HG02938 (cell line): ENCODE measurements at regions not wholly inside any gene's neighbourhood (a gene's known extent, or its start where the extent isn't known, plus 50 kb on each side); places are given as distances from the start of the nearest gene placed in this dataset.
"Not testable (repeated sequence)": the region's sequence is repeated elsewhere in the genome, so short reads cannot be mapped to it uniquely, and the experiment has no call there.

Source experiments
- ATAC-seq: cut with Tn5 transposase; IDR thresholded peaks from one replicate; pipeline ENCODE4 v1.9.1; 2021; ENCODE audit warnings: mild to moderate bottlenecking, moderate library complexity; ENCODE audit not compliant: unreplicated experiment

DNA sequence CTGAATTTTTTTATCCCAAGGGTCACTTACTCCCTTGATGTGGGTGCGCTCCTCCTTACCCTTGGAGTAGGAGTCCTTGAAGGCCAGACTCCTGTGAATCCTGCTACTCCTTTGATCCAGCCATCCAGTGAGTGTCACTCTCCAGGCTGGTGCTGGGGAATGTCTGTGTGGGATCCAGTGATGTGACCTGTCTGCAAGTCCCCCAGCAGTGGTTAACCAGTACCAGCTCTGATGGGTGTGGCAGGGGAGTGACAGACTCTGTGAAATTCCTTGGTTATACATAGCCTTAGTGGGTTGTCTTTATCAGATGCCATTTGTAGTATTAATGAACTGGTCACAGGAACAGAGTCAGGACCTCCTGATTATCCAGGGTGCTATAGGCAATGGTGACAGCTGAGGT is 409.5 kb upstream of the LMO3 start:
- ATAC-seq: no peak

DNA sequence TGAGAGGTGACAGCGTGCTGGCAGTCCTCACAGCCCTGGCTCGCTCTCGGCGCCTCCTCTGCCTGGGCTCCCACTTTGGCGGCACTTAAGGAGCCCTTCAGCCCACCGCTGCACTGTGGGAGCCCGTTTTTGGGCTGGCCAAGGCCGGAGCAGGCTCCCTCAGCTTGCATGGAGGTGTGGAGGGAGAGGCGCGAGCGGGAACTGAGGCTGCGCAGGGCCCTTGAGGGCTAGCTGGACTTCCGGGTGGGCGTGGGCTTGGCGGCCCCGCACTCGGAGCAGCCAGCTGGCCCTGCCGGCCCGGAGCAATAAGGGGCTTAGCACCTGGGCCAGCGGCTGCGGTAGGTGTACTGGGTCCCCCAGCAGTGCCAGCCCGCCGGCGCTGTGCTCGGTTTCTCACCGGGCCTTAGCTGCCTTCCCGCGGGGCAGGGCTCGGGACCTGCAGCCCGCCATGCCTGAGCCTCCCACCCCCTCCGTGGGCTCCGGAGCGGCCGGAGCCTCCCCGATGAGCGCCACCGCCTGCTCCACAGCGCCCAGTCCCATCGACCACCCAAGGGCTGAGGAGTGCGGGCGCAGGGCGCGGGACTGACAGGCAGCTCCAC is 401.6 kb upstream of the LMO3 start:
- not testable (repeated sequence) for ATAC-seq

DNA sequence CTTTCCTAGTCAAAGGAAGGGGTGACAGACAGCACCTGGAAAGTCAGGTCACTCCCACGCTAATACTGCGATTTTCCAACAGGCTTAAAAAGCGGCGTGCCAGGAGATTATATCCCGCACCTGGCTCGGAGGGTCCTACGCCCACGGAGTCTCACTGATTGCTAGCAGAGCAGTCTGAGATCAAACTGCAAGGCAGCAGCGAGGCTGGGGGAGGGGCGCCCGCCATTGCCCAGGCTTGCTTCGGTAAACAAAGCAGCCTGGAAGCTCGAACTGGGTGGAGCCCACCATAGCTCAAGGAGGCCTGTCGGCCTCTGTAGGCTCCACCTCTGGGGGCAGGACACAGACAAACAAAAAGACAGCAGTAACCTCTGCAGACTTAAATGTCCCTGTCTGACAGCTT is 392.6 kb upstream of the LMO3 start:
- not testable (repeated sequence) for ATAC-seq

DNA sequence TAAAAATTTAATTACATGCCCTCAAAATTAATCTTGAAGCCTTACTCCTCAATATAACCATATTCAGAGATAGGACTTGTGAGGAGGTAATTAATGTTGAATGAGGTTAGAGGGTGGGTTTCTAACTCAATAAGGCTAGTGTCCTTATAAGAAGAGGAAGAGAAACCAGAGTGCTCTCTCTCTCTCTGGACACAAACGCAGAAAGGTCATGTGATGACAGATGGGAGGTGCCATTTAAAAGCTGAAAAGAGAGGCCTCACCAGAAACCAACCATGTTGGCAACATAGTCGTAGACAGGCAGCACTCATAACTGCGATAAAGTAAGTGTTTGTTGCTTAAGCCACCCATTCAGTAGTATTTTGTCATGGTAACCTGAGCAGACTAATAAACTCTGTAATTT is 378.5 kb upstream of the LMO3 start:
- no peak for ATAC-seq

DNA sequence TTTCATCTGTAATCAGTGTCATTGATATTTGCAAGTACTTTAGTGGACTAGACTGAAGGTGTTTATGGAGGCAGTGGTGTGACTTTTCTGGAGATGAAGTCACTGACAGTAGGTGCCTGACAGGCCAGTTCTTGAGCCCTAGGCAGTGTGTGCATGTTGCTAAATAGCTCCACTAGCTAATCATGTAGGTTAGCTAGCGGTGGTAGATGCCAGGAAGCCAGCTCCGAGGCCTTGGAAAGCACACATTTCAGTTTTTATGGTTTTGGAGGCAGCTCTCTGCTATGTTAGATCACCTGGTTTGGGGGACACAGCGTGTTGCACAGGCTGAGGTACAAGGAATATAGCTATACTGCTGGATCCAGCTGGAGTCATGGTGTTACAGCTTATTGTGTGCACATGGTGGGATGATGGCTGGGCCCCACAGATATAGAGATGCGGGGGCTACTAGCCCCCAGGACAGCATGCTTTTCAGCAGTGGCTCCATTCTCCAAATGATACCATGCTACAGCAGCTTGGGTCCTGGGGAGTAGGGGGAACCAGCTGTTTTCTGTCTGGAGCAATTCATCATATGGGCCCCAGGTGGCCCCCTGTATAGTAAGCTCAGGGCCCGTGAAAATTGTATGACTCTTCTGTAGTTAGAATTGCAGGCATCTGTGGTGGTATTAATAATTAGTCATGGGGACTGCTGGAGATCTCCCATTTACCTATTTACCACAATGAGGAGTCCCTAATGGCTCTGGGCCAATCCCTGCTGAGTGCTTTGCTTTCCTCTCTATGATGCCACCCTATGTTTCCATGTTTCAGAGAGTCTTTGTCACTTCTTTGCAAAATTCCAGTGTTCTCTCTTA is 367.2 kb upstream of the LMO3 start:
- no peak for ATAC-seq

DNA sequence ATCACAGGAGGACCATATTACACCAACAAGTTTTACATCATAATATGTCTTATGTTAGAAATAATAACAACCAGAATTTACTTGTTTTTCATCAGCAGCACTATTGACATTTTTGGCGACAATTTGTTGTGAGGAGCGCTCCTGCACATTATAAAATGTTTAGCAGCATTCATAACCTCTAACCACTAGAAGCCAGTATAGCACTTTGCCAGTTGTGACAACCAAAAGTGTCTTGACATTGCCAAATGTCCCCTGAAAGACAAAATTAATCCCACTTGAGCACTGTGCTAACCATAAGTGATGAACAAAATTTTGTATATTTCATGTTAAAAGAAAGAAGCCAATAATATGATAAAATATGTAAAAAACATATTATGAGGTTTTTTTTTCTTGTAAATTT is 356.9 kb upstream of the LMO3 start:
- ATAC-seq: no peak

DNA sequence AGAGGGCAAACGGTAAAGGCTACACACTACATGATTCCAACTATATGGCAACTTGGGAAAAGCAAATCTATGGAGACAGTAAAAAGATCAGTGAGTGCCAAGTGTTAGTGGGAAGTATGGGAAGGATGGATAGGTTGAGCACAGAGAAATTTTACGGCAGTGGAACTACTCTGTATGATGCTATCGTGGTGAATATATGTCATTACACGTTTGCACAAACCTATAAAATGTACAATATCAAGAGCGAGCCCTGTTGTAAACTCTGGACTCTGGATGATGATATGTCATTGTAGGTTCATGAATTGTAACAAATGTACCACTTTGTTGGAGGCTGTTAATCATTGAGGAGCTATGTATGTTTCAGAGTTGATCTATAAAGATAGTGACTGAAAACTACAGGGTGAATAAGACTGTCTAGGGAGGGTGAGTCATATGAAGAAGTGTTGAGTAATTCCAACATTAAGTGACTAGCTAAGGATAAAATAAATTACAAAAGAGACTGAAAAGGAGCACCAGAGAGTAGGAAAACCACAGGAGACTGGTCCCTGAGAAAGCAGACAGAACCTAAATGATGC is 349.2 kb upstream of the LMO3 start:
- peak; percentile 80 for ATAC-seq

DNA sequence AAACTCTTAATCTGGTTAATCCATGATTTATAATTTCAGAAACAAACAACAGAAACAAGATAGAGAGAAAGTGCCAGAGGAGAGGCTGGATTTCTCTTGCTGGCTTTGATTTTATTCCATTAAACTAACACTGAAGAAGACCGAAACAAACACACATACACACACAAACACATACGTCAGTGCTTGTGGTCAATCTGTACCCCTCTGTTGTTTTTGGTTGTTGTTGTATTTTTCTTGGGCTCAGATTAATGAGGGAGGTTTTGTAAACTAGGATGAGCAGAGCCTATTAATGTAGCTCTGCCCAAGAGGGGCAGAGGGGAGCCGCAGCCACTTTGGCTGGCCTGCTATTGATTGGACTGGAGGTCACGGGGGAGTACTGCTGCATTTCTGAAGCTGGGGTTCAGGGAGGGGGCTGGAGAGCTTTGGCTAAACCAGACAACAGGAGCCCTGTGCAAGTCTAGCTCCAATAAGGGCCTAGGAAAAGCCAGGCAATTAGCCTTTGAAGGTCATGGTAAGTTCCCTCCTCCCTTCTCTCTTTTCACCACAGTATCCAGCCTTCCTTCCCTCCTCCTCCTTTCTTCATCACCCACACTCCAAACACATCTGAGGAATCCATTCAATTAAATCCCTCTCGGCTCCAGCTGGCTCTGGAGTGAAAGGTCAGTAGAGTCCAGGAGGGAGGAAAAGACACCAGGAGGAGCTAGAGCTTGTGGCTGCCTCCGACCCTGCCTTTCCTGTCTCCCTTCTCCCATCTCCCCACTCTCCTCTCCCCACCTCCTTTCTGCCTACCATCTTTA is 344.1 kb upstream of the LMO3 start:
- ATAC-seq: no peak

DNA sequence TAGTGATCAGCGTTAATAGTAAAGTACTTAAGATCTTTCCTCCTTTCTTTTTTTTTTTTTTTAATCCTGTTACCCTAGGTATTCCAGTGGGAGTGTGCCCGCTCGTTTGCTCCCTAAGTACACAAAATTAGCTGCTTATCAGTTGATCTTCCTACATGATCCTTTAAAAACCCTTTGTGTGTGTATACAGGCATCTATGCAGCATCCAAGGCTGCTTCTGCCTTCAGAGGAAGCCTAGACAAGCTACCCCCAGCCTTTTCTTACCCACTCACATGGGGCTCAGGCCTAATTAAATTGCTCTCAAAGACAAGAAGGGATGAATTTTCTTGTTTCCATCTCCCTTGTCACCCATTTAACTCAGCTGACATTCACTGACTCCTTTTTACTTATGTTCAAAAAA is 343.4 kb upstream of the LMO3 start:
- no peak for ATAC-seq

DNA sequence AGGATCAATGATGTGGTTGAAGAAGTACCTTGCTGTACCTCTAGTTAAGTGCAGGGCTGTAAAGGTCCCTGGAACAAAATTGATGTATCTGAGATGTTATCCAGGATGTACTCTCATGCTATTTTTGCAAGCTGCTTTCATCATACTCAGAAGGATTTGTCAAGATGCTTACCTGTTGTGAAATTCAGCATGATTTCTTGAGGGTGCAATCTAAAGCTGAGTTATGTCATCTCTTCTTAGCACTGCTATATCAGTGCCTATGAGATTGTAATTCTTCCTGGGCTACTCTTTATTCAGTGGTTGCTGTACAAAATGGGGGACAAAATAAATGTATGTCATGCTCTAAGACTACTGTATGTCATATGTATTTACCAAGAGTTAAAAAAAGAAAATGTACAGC is 340.7 kb upstream of the LMO3 start:
- no peak for ATAC-seq

DNA sequence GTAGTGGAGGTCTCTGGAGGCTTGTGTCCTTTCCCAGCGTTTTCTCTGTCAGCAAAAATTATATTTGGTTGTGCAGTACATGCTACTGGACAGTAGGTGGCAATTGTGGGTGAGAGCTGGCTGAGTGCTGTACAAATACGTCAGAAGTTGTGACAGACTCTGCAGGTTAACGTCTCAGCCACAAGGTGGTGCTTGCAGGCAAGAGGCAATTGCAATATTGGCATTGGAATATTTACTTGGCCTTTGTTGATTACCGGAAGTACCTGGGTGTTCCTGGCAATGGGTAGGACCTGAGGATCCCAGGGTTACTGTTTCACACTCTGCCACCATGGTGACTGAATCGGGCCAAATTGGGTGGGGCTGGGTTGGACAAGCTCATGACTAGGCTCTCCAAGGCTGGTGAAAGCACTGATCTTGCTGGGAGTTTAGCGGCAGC is 333.9 kb upstream of the LMO3 start:
- peak; percentile 97 for ATAC-seq

DNA sequence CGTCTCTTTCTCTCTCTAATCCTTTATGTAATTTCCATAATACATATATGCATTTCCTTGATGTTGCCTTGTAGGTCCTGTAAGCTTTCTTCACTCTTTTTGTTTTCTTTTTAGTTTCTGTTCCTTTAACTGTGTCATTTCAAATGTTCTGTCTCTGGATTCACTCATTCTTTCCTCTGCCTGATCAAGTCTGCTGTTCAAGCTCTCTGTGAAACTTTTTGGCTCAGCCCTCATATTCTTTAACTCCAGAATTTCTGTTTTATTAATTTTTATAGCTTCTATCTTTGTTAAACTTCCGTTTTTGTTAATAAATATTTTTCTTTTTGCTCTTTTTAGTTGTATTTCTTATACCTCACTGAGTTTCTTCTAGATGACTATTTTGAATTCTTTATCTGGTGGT is 321.3 kb upstream of the LMO3 start:
- ATAC-seq: no peak

DNA sequence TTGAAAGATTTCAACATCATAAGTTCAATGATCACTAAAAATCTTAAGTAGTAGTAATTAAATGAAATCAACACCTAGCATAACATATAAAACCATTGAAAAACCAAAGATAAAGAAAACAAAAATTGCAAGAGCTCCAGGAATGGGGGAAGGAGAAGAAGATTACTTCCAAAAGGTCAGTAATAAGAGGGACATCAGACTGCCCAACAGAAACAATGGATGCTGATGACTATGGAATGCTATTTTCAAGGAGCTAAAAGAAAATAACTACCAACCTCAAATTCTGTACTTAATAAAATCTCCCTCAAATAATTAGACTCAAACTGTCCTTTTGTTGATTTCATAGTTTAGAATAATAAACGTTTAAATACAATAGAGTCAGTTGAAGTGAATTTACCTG is 314.5 kb upstream of the LMO3 start:
- ATAC-seq: no peak

DNA sequence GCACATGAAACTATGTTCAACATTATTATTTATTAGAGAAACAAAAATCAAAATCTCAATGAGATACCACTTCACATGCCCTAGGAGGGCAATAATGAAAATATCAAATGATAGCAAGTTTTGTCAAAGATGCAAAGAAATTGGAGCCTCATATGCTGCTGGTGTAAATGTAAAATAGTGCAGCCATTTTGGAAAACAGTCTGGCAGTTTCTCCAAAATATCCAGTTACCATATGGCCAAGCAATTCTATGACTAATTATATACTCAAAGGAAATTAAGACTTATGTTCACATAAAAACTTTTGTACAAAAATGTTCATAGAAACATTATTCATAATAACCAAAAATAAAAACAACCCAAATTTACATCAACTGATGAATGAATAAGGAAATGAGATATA is 313.6 kb upstream of the LMO3 start:
- no peak for ATAC-seq

DNA sequence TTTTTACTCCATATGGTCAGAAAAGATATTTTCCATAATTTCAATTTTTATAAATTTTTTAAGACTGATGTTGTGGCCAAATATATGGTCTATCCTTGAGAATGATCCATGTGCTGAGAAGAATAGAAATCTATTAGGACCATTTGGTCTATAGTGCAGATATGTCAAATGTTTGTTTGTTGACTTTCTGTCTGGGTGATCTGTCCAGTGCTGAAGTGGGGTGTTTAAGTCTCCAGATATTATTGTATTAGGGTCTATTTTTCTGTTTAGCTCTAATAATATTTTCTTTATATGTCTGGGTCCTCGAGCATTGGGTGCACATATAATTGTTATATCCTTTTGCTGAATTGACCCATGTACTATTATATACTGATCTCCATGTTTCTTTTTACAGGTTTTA is 308.9 kb upstream of the LMO3 start:
- no peak for ATAC-seq

DNA sequence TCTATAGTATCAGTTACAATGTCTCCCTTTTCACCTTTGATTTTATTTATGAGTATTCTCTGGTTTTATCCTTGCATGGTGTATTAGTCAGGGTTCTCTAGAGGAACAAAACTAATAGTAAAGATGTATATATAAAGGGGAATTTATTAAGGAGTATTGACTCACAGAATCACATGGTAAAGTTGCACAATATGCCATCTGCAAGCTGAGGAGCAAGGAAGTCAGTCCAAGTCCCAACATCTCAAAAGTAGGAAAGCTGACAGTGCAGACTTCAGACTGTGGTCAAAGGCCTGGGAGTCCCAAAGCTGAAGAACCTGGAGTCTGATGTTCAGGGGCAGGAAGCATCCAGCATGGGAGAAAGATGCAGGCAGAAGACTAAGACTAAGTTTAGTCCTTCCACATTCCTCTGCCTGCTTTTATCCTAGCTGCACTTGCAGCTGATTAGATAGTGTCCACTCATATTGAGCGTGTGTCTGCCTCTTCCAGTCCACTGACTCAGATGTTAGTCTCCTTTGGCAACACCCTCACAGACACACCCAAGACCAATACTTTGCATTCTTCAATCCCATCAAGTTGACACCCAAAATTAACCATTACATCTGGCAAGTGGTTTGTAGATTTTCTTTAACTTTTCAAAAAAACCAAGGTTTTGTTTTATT is 308.0 kb upstream of the LMO3 start:
- ATAC-seq: no peak

DNA sequence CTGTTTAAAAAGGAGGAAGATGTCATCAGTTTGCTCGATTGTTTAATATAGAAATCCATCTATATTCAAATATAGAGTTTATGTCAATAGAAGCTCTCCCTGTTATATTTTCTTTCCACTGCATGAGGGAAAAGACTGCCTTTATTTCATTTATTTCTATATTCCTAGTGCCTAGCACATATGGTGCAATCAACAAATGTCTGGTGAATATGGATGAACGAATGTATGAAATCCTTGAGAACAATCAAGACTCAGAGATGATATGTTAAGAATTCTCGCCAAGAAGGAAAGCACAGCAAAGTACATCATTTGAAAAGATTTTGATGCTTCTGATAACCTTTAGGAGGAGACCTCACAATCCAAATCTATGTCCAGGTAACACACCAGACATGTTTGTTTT is 296.0 kb upstream of the LMO3 start:
- ATAC-seq: no peak

DNA sequence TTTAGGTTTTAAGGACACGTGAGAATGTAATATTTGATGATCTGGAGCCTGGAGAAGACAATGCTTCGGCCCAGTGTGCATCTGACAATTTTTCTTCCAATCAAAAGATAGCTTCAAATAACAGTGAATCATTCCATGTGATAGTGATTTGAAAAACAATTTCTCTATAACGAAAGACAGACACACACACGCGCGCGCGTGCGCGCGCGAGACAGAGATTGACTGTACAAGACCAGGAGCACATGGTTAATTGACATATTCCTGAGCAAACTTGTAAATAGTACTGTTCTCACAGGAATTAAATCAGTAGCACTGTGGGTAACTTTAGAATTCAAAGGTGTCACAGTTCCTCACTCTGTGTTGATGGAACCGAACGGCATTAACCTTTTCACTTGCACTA is 287.5 kb upstream of the LMO3 start:
- ATAC-seq: no peak

DNA sequence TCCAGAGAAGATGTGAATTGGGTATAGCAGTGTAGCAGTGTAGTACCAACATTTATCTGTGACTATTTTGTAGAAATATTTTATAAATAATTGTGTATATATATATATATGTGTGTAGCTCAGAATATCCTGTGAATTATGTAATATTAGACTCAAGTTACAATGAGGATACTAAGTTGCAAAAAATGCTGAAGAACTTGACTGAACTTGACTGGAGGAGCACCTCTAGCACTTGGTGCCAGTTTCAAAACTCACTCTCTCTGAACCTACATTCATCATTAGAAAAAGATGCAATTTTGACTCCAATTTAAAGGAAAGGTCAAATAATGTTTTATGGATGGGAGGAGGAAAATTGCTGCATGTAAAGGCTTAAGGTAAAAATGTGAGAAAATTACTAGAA is 285.7 kb upstream of the LMO3 start:
- ATAC-seq: no peak

DNA sequence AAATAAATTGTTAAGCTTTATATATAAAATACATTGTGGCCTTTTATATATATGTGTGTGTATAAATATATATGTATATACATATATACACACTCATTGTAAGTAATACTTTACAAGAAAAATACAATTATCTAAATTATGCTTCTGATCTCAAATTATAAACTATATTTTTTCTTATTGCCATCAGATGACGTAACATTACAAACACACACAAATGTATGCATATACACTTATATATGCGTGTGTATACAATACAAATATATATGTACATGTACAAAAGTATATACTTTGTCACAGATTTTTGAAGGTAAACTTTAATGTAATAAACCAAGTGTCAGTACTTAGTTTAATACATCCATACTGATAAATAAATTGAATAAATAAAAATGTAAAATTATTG is 278.9 kb upstream of the LMO3 start:
- no peak for ATAC-seq

DNA sequence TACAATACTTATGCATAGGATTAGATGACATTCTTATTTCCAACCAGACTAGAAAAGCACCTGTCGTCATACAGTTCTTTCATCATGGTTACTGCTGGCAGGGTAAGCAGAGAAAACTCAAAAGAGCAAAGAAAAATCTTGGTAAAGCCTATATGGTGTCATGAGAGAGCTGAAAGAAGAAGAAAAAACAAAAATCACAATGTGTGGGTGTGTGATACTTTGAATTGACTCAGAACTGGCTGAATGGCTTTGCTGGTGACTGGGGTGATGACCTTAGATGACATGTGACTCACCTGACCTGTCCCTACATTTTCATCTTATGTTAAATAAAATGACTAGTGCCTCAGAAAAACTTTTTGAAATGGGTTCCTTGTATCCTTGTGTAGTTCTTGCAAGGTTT is 278.1 kb upstream of the LMO3 start:
- peak; percentile 96 for ATAC-seq
